GM21423 (cell line): ENCODE measurements at regions not wholly inside any gene's neighbourhood (a gene's known extent, or its start where the extent isn't known, plus 50 kb on each side); places are given as distances from the start of the nearest gene placed in this dataset.

Source experiments
- ATAC-seq: cut with Tn5 transposase; IDR thresholded peaks from one replicate; pipeline ENCODE4 v1.9.1; 2021; ENCODE audit warnings: mild to moderate bottlenecking, moderate library complexity; ENCODE audit not compliant: unreplicated experiment

GRCh38 chr4:153075836-153076518 is 128.3 kb upstream of the TRIM2 start:
- ATAC-seq = no peak

GRCh38 chr4:153076861-153077260 is 127.4 kb upstream of the TRIM2 start:
- ATAC-seq = no peak

GRCh38 chr4:153079857-153080391 is 124.3 kb upstream of the TRIM2 start:
- no peak for ATAC-seq

DNA sequence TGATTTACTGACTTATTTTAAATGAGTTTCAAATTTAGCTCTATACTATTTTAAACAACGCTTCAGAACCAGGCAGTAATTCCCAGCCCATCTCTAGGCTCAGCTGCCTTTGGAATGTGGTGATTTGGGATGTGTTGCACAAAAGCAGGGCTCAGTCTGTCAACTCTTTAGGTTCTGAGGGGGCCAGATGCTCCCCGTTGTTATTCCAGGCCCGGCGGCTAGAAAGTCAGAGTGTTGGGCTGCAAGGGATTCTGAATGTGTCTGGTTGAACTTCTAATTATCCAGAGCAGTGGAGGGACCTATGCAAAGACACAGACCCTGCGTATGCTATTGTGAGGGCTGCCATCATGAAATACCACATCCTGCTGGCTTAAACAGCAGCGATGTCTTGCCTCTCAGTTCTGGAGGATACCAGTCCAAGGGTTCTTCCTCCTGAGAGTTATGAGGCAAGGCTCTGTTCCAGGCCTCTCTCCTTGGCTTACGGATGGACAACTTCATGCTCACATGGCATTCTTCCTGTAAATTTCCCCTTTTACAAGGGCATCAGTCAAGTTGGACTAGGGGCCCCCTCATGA is 123.2 kb upstream of the TRIM2 start:
- no peak for ATAC-seq

- ATAC-seq = no peak
Observed at GRCh38 chr4:153081693-153082092, 122.5 kb upstream of the TRIM2 start.

DNA sequence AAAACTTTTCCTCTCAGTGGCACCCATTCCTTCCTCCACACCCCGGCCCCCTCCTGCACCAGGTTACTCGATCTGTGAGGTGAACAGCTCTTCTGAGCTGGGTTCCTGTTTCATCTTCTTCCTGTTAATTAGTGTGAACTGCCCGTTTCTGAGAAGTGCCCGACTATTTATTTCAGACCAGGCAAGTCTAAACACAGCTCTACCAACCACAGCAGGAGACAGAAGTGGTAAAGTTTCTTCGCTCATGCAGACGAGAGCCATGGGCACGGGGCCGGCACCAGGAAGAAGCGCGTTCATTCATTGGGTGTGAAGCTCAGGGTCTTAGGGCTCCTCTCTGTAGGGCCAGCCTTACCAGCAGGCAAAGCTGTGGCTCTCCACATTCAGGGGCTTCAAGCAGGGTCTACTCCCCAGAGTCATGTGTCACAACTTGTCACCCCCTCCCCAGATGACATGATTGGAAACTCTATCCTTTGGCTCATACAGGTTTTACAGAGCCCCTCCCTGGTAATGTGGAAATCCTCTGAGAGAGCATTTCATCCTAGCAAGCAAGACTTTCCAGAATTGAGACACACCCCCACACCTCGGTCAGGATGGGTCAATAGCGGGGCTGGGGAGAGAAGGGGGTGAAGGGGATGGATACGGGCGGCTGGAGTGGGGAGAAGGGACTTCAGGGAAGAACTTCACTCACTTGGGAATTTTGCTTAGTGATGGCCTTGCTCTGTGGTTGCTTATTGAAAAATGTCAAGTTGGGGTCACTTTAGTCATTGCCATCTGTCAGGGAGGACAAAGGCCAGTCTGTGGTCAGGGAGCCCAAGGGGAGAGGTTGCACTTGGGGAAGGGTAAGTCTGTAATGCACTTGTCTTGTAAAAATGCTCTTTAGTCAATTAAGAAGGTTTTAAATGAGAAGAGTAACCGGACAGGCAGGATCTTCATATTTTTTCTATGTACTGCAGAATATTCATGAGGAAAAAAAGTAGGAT is 121.6 kb upstream of the TRIM2 start:
- no peak for ATAC-seq

- ATAC-seq = peak; percentile 73
Observed at GRCh38 chr4:153083447-153083947, 120.7 kb upstream of the TRIM2 start.

DNA sequence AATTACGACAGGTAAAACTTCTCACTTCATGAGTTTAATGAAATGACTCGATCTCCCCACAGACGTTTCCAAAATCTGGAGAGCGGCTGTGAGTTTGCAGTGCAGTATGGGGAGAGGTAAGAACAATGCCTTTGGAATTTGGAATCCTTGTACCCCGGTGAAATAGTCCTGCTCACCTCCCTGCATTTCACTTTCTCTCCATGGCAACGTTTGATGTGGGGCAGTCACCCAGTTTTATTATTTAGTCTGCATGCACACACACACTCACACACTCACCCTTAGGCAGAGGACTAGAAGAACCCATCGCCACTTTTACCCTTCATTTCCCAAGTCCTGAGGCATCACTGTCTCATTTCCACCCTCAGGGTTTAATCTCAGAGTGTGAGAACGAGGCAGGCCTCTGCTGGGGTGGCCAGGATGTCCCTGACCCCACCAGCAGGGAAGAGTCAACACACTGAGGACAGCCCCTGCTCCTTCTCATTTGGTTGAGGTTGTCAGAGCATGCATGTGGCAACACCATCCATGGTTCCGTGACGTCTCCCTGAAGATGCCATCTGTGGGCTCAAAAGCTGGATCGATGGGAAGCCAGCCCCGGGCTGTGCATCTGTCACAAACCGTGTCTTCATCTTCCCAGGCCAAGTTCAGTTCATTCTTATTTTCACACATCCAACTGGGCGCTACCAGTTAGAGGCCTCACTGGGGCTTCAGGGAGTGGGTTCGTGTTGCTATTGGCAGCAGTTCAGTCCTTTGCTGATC is 119.8 kb upstream of the TRIM2 start:
- no peak for ATAC-seq

- peak; percentile 64 for ATAC-seq
Observed at GRCh38 chr4:153084980-153085630, 119.1 kb upstream of the TRIM2 start.

DNA sequence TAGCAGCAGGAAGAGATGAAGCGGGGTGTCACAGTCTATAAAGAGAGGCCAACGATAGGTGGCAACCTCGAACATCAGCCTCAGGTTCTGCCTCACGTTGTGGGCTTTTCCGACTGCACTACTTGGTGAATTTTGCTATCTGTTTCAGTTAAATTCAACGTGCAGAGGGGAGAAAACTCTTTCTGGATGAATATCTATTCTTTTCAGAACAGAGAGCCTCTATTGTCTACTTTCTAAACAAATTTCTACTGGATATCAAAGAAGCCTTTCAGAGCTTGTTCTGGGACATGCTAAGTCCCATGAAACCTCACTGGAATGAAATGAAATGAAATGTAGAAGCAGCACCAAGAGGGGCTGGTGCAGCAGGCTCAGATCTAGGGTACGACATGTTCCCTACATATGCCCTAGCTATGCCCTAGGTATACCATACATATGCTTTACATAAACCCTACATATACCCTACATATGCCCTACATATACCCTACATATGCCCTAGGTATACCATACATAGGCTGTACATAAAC is 116.5 kb upstream of the TRIM2 start:
- ATAC-seq = no peak

DNA sequence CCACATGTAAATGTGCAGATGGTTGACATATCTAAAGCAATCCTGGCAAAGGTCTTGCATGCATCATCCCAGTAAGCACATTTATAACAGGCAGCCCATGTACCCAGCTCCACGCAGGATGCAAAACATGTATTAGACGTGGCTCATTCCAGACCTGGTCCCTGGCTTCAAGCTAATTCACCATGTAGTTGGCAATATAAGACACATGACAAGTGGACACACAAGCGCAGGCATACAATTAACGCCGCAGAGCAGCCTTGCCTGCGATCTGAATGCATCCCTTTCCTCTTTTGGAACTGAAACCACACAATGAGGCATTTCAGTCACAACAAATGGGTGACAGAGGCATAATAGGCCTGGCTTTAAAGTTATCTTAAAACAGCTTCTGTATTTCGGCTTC is 114.5 kb upstream of the TRIM2 start:
- no peak for ATAC-seq

DNA sequence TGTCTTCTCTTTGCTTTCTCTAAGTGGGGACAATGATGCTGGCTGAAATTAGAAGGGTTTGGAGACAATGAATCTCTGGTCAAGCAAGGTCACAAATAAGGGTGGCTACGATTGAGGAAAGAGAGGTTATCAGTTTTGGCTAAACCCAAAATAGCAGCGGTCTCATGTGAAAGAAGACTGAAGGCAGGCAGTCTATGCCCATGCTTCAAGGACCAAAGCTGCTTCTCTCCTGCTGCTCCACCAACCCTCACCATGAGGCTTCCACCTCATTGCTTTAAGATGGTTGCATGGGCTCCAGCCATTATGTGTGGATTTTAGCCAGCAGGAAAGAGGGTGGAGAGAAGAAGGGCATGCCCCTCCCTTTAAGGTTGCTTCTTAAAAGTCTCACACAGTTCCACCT is 114.1 kb upstream of the TRIM2 start:
- ATAC-seq = no peak

DNA sequence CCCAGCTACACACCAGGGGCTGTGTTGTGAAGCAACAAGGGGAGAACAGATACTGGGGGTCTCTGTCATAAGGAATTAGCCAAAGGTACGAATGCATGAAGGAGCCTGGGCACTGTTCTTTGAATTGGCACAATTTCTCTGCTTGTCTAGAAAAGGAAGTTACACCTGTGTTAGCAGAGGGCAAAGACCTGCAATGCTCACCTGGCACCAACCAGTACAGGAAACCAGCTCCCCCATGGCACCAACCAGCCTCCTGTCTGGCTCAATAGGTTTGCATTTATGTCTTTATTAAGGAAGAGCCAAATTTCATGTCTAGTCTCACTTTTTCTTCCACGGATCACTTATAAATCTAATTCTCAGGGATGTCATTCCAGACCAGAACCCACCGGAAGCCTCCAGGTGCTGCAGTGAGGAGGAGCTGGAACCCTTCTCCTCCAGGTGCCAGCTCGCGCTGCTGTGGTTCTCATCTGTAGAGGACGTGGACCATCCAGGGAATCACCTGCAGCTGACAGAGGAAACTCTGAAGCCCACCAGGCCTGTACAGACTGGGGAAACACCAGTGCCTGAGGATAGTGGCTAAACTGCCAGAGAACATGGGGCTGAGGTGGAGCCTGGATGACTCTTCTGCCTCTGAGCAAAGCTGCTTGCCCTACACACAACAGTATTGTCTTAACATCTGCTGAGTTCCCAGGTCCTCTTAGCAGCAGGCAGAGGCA is 113.4 kb upstream of the TRIM2 start:
- ATAC-seq = no peak

- no peak for ATAC-seq
Observed at GRCh38 chr4:153093396-153093795, 110.8 kb upstream of the TRIM2 start.

DNA sequence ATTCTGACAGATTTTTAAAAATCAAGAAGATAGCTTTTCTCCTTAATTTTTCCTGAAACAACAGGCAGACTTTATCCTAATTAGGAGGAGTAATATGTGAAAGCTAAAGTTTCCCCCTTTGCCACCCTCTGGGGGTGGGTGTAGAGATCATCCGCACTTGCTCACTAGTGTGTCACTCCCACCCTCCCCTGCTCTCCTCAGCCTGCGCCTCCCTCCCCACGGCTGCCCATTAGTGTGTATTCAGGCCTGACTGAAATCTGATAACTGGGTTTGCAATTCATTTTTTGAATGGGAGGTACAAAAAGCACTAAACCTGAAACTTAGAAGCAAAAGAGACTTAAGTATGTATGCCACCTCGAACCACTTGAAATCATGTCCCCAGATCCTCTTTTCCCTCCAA is 110.4 kb upstream of the TRIM2 start:
- no peak for ATAC-seq

- ATAC-seq = no peak
Observed at GRCh38 chr4:153094435-153094834, 109.8 kb upstream of the TRIM2 start.

GRCh38 chr4:153095448-153096204 is 108.6 kb upstream of the TRIM2 start:
- ATAC-seq = no peak

- ATAC-seq = no peak
Observed at GRCh38 chr4:153096344-153096743, 107.9 kb upstream of the TRIM2 start.
